Neutrophil (primary cell): ENCODE measurements at regions not wholly inside any gene's neighbourhood (a gene's known extent, or its start where the extent isn't known, plus 50 kb on each side); places are given as distances from the start of the nearest gene placed in this dataset.

Experiments used
- H3K27ac ChIP-seq: fragments of 200-600 bp; sonication (generic); 2 replicates; pipeline ENCODE4 v1.5.1; 2016; ENCODE audit warnings: mild to moderate bottlenecking, moderate library complexity
- H3K27me3 ChIP-seq: fragments of 200-600 bp; sonication (generic); 2 replicates; pipeline ENCODE4 v1.6.0; 2016; ENCODE audit warnings: mild to moderate bottlenecking
- H3K36me3 ChIP-seq: fragments of 200-600 bp; sonication (generic); 2 replicates; pipeline ENCODE4 v1.5.1; 2017
- H3K4me1 ChIP-seq, 2 experiments: fragments of 200-600 bp in 1 of 2; sonication (generic) in 1 of 2; 1 replicate in 1 of 2; 2 replicates in 1 of 2; pipeline versions ENCODE4 v1.5.1 to v1.6.1; 2013 to 2016; ENCODE audit warnings: low read depth in 1 of 2, low read length in 1 of 2, mild to moderate bottlenecking in 1 of 2, moderate library complexity in 1 of 2; ENCODE audit not compliant: control insufficient read depth in 1 of 2, insufficient read depth in 1 of 2
- H3K4me3 ChIP-seq, 2 experiments: fragments of 200-600 bp in 1 of 2; sonication (generic) in 1 of 2; 1 replicate in 1 of 2; 2 replicates in 1 of 2; pipeline ENCODE4 v1.5.1; 2013 to 2016; ENCODE audit warnings: low read depth in 1 of 2, low read length in 1 of 2, mild to moderate bottlenecking in 1 of 2, moderate library complexity in 1 of 2
- H3K9me3 ChIP-seq: fragments of 200-600 bp; sonication (generic); 2 replicates; pipeline ENCODE4 v1.5.1; 2016
- CTCF ChIP-seq: fragments of 200-600 bp; sonication (generic); IDR thresholded peaks from 2 replicates; pipeline ENCODE4 v1.5.1; 2016; ENCODE audit warnings: antibody characterized with exemption

- no peaks in the 10 kb centered on the region for H3K27me3 ChIP-seq
- H3K4me3 ChIP-seq, result no peak overlapping the region
- H3K9me3 ChIP-seq, result no peaks in the 10 kb centered on the region
- H3K27ac ChIP-seq, result no peak overlapping the region
- H3K4me1 ChIP-seq, result no peaks in the 10 kb centered on the region
- H3K36me3 ChIP-seq, result no peaks in the 10 kb centered on the region
- no peak for TF ChIP-seq CTCF
Measured at GRCh38 chr5:17089001-17089400, 128.4 kb upstream of the BASP1 start.

GRCh38 chr5:17089690-17090089 is 127.7 kb upstream of the BASP1 start:
- Histone ChIP-seq H3K4me1 (no peaks in the 10 kb centered on the region), H3K4me3 (no peak overlapping the region), H3K27me3 (no peaks in the 10 kb centered on the region), H3K36me3 (no peaks in the 10 kb centered on the region), H3K27ac (no peak overlapping the region), H3K9me3 (no peaks in the 10 kb centered on the region)
- TF ChIP-seq CTCF, result no peak

GRCh38 chr5:17090839-17091238 is 126.6 kb upstream of the BASP1 start:
- H3K4me1 ChIP-seq, result no peaks in the 10 kb centered on the region
- no peak for TF ChIP-seq CTCF
- H3K27me3 ChIP-seq, result no peaks in the 10 kb centered on the region
- H3K4me3 ChIP-seq, result no peak overlapping the region
- H3K27ac ChIP-seq, result no peak overlapping the region
- no peaks in the 10 kb centered on the region for H3K9me3 ChIP-seq
- H3K36me3 ChIP-seq, result no peaks in the 10 kb centered on the region

GRCh38 chr5:17094830-17095229 is 122.6 kb upstream of the BASP1 start:
- no peak overlapping the region for H3K27ac ChIP-seq
- no peaks in the 10 kb centered on the region for H3K4me1 ChIP-seq
- no peak for TF ChIP-seq CTCF
- no peaks in the 10 kb centered on the region for H3K27me3 ChIP-seq
- no peak overlapping the region for H3K4me3 ChIP-seq
- H3K36me3 ChIP-seq, result no peaks in the 10 kb centered on the region
- H3K9me3 ChIP-seq, result no peaks in the 10 kb centered on the region

GRCh38 chr5:17096952-17097695 is 120.3 kb upstream of the BASP1 start:
- Histone ChIP-seq H3K27me3 (no peaks in the 10 kb centered on the region), H3K9me3 (no peaks in the 10 kb centered on the region), H3K27ac (no peak overlapping the region), H3K4me1 (no peaks in the 10 kb centered on the region), H3K36me3 (no peaks in the 10 kb centered on the region), H3K4me3 (no peak overlapping the region)
- no peak for TF ChIP-seq CTCF
